RCC 7860 (cell line): ENCODE measurements at regions not wholly inside any gene's neighbourhood (a gene's known extent, or its start where the extent isn't known, plus 50 kb on each side); places are given as distances from the start of the nearest gene placed in this dataset.
"Not testable (repeated sequence)": the region's sequence is repeated elsewhere in the genome, so short reads cannot be mapped to it uniquely, and the experiment has no call there.

ENCODE experiments used
- DNase-seq: peaks from one replicate; pipeline ENCODE4 v3.0.0-alpha.2; 2015; ENCODE audit warnings: low spot score
- FAIRE-seq: peaks from 2 replicates; lab custom pipeline; 2012; peaks lifted over from hg19 to GRCh38; lab: Jason Lieb, UNC

GRCh38 chr13:55155046-55155445 lies 1985.7 kb upstream of the PRR20A start:
- DNase-seq (no peak), FAIRE-seq (no peak)

- DNase-seq (no peak), FAIRE-seq (no peak)
Measured at GRCh38 chr13:55159765-55160164, 1981.0 kb upstream of the PRR20A start.

GRCh38 chr13:55160867-55161266 lies 1979.9 kb upstream of the PRR20A start:
- FAIRE-seq (no peak), DNase-seq (no peak)

- not testable (repeated sequence) for FAIRE-seq
Measured at GRCh38 chr13:55178582-55178981, 1962.1 kb upstream of the PRR20A start.

GRCh38 chr13:55190996-55191395 lies 1949.7 kb upstream of the PRR20A start:
- DNase-seq (no peak), FAIRE-seq (no peak)

More at GRCh38 chr13:55178582-55178981, 1962.1 kb upstream of the PRR20A start:
- DNase-seq = not testable (repeated sequence)

GRCh38 chr13:55199134-55199533 lies 1941.6 kb upstream of the PRR20A start:
- FAIRE-seq = no peak

GRCh38 chr13:55214841-55215345 lies 1925.8 kb upstream of the PRR20A start:
- no peak for FAIRE-seq
- no peak for DNase-seq

More at GRCh38 chr13:55199134-55199533, 1941.6 kb upstream of the PRR20A start:
- no peak for DNase-seq

- FAIRE-seq = no peak
- no peak for DNase-seq
Measured at GRCh38 chr13:55219538-55219937, 1921.2 kb upstream of the PRR20A start.

GRCh38 chr13:55229906-55230569 lies 1910.7 kb upstream of the PRR20A start:
- FAIRE-seq (no peak), DNase-seq (no peak)

- no peak for FAIRE-seq
- no peak for DNase-seq
Measured at GRCh38 chr13:55230570-55230908, 1910.2 kb upstream of the PRR20A start.

GRCh38 chr13:55234311-55234710 lies 1906.4 kb upstream of the PRR20A start:
- FAIRE-seq (no peak), DNase-seq (no peak)

- no peak for FAIRE-seq
- DNase-seq = no peak
Measured at GRCh38 chr13:55245005-55245644, 1895.6 kb upstream of the PRR20A start.

GRCh38 chr13:55255236-55255635 lies 1885.5 kb upstream of the PRR20A start:
- no peak for FAIRE-seq
- no peak for DNase-seq

GRCh38 chr13:55263045-55263444 lies 1877.7 kb upstream of the PRR20A start:
- DNase-seq = no peak
- no peak for FAIRE-seq

- FAIRE-seq = no peak
- DNase-seq = no peak
Measured at GRCh38 chr13:55266644-55267043, 1874.1 kb upstream of the PRR20A start.

GRCh38 chr13:55298201-55298600 lies 1842.5 kb upstream of the PRR20A start:
- DNase-seq = no peak
- no peak for FAIRE-seq

GRCh38 chr13:55302568-55302967 lies 1838.2 kb upstream of the PRR20A start:
- DNase-seq (no peak), FAIRE-seq (no peak)

GRCh38 chr13:55307909-55308308 lies 1832.8 kb upstream of the PRR20A start:
- DNase-seq = no peak
- no peak for FAIRE-seq

GRCh38 chr13:55341891-55342290 lies 1798.8 kb upstream of the PRR20A start:
- DNase-seq (no peak), FAIRE-seq (no peak)

GRCh38 chr13:55345224-55345623 lies 1795.5 kb upstream of the PRR20A start:
- FAIRE-seq (no peak), DNase-seq (no peak)

- no peak for DNase-seq
- no peak for FAIRE-seq
Measured at GRCh38 chr13:55347528-55347927, 1793.2 kb upstream of the PRR20A start.

- FAIRE-seq = no peak
Measured at GRCh38 chr13:55359067-55359466, 1781.7 kb upstream of the PRR20A start.

More at GRCh38 chr13:55359067-55359466, 1781.7 kb upstream of the PRR20A start:
- DNase-seq = no peak
